Fibroblast of lung (primary cell): ENCODE measurements at regions not wholly inside any gene's neighbourhood (a gene's known extent, or its start where the extent isn't known, plus 50 kb on each side); places are given as distances from the start of the nearest gene placed in this dataset.

Experiments
- CTCF ChIP-seq, 2 donors: IDR thresholded peaks in 1 of 2; conservative IDR thresholded peaks in 1 of 2; 1 replicate in 1 of 2; 2 replicates in 1 of 2; pipeline ENCODE4 v1.5.1; 2011 to 2012; ENCODE audit warnings: low read length in 2 of 2, control low read depth in 1 of 2, inconsistent platforms in 1 of 2, low read depth in 1 of 2, mild to moderate bottlenecking in 1 of 2
- EZH2 ChIP-seq: IDR thresholded peaks from 2 replicates; pipeline ENCODE4 v1.5.1; 2012; ENCODE audit warnings: low read length, control low read depth, mild to moderate bottlenecking; ENCODE audit errors: missing control alignments

DNA sequence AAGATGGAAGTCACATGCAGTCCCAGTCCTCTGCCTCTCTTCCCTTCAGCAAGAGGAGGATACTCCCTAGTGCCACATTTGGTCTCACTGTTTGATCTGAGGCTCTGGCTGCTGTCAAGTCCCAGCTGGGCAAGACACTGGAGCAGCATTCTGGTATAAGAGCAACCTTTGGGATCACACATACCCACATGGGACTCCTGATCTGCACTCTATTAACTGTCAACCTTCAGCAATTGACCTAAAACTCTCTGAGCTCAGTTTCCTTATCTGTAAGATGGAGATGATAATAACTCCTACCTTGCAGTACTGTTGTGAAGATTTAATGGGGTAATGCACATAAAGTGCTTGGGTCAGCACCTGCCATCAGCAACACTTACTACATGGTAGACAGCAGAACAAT is 437.9 kb downstream of the PIK3R1 start:
- no peak for TF ChIP-seq CTCF (conservative IDR thresholded peaks at IDR 0.05 in 1 of 2, IDR thresholded peaks at IDR 0.05 in 1 of 2; ENCODE audit: low read depth in 1 of 2, low read length in 2 of 2)
- TF ChIP-seq EZH2, result no peak
